GM19239 (cell line): ENCODE measurements at regions not wholly inside any gene's neighbourhood (a gene's known extent, or its start where the extent isn't known, plus 50 kb on each side); places are given as distances from the start of the nearest gene placed in this dataset.
A peak's percentile ranks its signal among the peaks of the same experiment; 100 is the strongest.

ENCODE experiments used
- DNase-seq: peaks from one replicate; pipeline ENCODE4 v3.0.0; 2011; ENCODE audit warnings: low spot score; ENCODE audit not compliant: insufficient read length
- FAIRE-seq: peaks from 2 replicates; lab custom pipeline; 2011; peaks lifted over from hg19 to GRCh38; lab: Jason Lieb, UNC

DNA sequence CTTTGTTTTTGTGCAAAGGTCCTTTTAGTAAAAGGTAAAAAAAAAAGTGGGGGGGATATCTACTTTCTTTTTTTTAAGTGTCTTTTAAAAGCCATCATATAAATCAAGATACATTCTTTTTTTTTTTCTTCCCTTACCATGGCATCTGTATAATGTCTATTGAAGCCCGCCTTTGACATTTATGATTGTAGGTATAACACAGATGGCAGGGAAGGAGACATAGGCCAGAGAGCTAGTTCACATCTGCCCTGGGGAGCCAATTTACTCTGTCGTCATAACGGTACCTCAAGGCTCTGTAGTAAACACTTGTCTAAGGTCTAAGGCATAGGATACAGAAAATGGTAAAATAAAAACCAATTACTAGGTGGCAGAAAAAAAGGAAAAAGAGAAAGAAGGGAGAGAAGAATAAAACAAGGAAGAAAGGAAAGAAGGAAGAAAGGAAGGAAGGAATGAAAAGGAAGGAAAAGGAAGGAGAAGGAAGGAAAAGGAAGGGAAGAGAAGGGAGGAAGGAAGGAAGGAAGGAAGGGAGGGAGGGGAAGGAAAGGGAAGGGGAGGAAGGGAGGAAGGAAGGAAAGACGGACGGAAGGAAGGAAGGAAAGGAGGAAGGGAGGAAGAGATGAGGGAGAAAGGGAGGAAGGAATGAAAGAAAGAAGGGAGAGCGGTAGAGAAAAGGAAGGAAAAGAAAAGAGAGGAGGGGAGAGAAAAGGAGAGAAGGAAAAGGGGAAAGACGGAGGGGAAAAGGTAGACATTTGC, 343.5 kb downstream of the RBM43 start:
- FAIRE-seq = no peak
- DNase-seq = no peak

- FAIRE-seq (no peak), DNase-seq (no peak)
Observed at GRCh38 chr2:150916467-150917396, 344.9 kb downstream of the RBM43 start.

- FAIRE-seq (no peak), DNase-seq (no peak)
Observed at GRCh38 chr2:150911766-150912280, 349.8 kb downstream of the RBM43 start.

DNA sequence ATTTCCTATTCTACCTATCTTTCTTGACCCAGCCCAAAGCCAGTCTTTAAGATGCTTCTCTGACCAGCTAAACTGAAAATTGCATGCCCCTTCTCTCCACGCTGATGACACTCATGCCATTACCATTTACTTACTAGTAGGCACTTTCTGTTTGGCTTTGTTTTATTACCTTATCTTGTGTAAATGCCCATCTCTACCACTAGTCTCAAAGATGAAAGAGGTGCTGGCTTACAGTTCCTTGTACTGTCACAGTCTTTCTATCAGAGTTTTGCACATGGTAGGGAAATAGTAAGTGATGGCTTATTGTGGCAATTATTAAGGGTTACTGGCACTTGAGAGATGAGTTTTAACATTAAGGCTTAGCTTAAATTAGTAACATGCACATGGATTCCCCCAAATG, 352.1 kb downstream of the RBM43 start:
- DNase-seq (no peak), FAIRE-seq (no peak)

DNA sequence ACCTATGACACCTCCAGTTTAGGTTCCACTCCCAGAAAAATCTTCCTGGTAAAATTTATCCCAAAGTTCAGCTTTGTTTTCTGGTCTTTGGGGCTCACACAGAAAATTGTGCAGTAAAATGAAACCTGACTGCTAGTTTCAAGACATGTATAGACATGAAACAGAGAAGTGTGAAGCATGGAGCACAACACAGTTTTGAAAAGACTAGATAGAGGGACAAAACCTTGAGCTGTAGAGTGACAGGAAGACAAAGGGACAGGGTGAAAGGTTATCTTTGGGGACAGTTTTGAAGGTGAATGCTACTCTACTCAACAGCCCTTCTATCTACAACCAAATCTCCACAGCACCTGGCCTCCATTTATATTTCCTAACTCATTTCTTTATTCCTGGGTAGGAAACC, 352.6 kb downstream of the RBM43 start:
- DNase-seq (no peak), FAIRE-seq (peak; percentile 21)

- FAIRE-seq (no peak), DNase-seq (no peak)
Observed at GRCh38 chr2:150907466-150907865, 354.2 kb downstream of the RBM43 start.

GRCh38 chr2:150903461-150903860, 358.2 kb downstream of the RBM43 start:
- FAIRE-seq = no peak

GRCh38 chr2:150903055-150903454, 358.6 kb downstream of the RBM43 start:
- FAIRE-seq = no peak

More at GRCh38 chr2:150903461-150903860, 358.2 kb downstream of the RBM43 start:
- DNase-seq = no peak

GRCh38 chr2:150900913-150901312, 360.8 kb downstream of the RBM43 start:
- DNase-seq (no peak), FAIRE-seq (no peak)

More at GRCh38 chr2:150903055-150903454, 358.6 kb downstream of the RBM43 start:
- no peak for DNase-seq

- FAIRE-seq (no peak), DNase-seq (no peak)
Observed at GRCh38 chr2:150895968-150896367, 365.7 kb downstream of the RBM43 start.

DNA sequence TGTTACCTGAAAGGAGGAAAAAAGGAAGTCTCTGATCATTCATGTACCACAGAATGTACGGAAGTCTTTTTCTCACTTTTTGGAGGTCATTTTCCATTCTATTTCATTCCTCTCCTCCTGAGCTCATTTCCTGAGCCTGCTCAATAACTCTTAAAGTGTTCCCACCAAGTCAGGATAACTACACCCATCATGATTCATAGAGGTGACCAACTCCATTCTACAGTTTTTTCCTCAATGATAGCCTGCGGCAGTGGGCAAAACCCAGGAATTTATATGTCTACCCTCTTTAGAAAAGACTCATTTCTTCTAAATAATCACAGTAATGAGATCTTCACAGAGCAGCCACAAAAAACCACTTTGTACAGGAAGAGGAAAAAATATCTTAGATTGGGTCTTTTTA, 372.5 kb downstream of the RBM43 start:
- FAIRE-seq (no peak), DNase-seq (no peak)

- no peak for FAIRE-seq
Observed at GRCh38 chr2:150888337-150888736, 373.3 kb downstream of the RBM43 start.

DNA sequence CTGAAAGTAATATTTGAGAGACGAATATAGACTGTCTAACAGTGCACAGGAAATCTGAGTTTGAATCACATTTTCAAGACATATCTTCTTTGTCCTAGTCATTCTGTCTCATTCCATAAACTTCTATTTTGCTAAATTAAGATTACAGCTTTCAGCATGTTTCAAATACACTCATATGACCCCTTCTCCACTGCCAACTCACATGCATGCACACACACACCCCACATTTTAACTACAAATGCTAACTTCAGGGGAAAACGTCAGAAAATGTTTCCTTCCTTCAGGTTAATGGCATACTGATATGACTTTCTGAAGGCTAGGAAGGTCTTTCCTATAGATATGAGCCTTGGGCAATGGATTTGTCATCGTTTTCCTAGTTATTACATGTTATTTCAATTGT, 373.7 kb downstream of the RBM43 start:
- DNase-seq (no peak), FAIRE-seq (no peak)

More at GRCh38 chr2:150888337-150888736, 373.3 kb downstream of the RBM43 start:
- no peak for DNase-seq

- DNase-seq (no peak), FAIRE-seq (no peak)
Observed at GRCh38 chr2:150885774-150886386, 375.8 kb downstream of the RBM43 start.

DNA sequence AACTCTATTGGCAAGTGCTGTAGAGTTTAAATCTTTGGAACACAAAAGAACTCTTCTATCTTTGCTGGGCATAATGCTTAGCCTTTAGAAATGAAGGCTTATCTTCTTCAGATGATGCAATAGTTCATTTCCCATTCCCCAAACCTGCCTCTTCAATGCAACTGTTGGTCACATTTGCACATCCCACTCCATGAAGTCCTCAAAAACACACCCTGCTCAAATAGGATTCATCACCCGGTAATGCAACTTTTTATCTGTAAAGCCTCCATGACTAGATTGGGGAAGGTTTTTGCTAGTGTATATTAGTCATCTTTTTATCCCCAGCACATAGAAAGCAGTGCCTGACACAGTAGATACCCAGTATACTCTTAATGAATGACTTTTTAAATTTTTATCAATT, 376.4 kb downstream of the RBM43 start:
- no peak for FAIRE-seq
- no peak for DNase-seq

DNA sequence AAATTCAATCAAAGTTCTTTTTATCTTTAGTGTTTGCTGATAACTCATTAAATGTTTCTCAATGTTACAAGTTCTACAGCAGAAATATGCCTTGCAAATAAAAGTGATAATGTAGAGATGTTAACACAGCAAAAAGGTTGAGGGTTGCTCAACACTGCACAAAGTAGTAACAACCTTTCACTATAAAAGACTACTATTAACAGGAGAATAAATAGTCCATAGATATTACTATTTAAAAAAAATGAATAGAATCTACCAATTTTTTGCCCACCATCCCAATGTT, 378.1 kb downstream of the RBM43 start:
- DNase-seq (no peak), FAIRE-seq (no peak)

DNA sequence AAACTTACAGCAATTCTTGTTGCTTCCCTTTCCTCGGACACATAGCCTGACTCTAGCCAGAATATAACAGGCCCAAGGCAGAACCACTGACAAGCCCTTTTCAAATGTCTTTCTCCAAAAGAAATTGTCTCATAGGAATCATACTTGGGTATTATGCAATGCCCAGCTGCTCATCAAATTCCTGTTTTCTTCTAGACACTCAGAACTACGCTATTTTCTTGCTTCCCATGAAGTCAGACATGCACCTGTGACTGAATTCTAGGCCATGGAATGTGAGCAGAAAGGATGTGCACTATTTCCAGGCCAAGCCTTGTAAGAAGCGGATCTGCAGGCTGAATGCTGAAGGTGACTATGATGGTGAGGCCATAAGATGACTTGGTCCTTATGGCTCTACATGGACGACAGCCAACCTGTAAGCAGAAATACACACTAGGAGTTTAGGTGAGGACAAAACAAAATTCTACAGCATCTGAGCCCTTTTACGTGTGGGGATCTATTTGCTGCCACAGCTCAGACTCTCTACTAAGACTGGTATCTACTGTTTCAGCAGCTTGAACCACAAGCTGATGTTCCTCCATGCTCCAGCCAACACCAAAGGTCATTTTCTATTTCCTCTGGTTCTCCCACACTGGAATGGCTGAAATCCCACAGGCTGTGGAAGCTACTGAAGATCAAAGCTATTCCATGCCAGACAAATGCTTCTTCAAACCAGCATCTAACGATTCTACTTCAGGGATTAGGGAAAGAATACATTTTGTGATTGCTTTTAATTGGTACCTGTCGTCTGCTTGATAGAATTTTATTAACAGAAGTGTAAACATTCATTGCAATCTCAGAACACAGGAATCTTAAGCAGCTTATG, 378.7 kb downstream of the RBM43 start:
- FAIRE-seq (no peak), DNase-seq (no peak)

DNA sequence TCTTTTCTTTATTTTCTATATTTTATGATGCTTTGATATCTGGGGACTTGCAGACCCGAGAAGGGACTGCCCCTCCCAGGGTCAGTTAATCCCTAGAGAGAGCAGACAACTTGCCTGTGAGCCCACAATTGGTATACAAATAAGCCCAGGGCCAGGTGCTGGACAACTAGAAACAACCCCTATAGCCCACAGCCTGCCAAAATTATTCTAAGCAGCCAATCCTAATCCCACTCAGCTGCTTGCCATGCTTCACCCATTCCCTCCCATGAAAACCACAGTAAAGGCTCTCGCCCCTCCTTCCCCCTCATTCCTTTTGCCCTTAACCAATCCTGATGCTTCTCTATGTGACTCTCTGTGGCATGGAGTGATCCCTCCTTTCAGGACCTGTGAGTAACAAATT, 380.7 kb downstream of the RBM43 start:
- DNase-seq = no peak
- no peak for FAIRE-seq

- FAIRE-seq = no peak
- no peak for DNase-seq
Observed at GRCh38 chr2:150878356-150878755, 383.3 kb downstream of the RBM43 start.
